Mesenchymal stem cell (in vitro differentiated cells and primary cell): ENCODE measurements at regions not wholly inside any gene's neighbourhood (a gene's known extent, or its start where the extent isn't known, plus 50 kb on each side); places are given as distances from the start of the nearest gene placed in this dataset.

Source experiments
- DNase-seq: peaks from one replicate; pipeline ENCODE4 v3.0.0-alpha.2; 2013
- H2AFZ ChIP-seq: one replicate; pipeline ENCODE4 v1.6.1; 2013; ENCODE audit warnings: low read depth, mild to moderate bottlenecking, control low read depth, inconsistent platforms, low read length, moderate library complexity
- H2AK5ac ChIP-seq: 2 replicates; pipeline ENCODE4 v1.6.1; 2013; ENCODE audit warnings: low read length, moderate library complexity, mild to moderate bottlenecking, inconsistent platforms; ENCODE audit not compliant: severe bottlenecking
- H2BK120ac ChIP-seq: one replicate; pipeline ENCODE4 v1.6.1; 2013; ENCODE audit warnings: low read depth, mild to moderate bottlenecking, inconsistent platforms, low read length, moderate library complexity
- H2BK12ac ChIP-seq, 2 experiments: one replicate each; pipeline ENCODE4 v1.6.1; 2013; ENCODE audit warnings: inconsistent platforms in 2 of 2, low read length in 2 of 2, mild to moderate bottlenecking in 2 of 2, moderate library complexity in 2 of 2, control low read depth in 1 of 2
- H2BK15ac ChIP-seq: one replicate; pipeline ENCODE4 v1.6.1; 2013; ENCODE audit warnings: mild to moderate bottlenecking, low read depth, inconsistent platforms; ENCODE audit not compliant: poor library complexity, severe bottlenecking
- H2BK5ac ChIP-seq: 2 replicates; pipeline ENCODE4 v1.6.1; 2013; ENCODE audit warnings: low read depth, mild to moderate bottlenecking, low read length, control low read depth, inconsistent platforms; ENCODE audit not compliant: poor library complexity, severe bottlenecking
- H3K14ac ChIP-seq, 2 experiments: one replicate each; pipeline ENCODE4 v1.6.1; 2013; ENCODE audit warnings: inconsistent platforms in 2 of 2, low read length in 2 of 2, control low read depth in 1 of 2, mild to moderate bottlenecking in 1 of 2, moderate library complexity in 1 of 2
- H3K18ac ChIP-seq, 2 experiments: one replicate each; pipeline ENCODE4 v1.6.1; 2013; ENCODE audit warnings: inconsistent platforms in 2 of 2, low read length in 2 of 2, control low read depth in 1 of 2, low read depth in 1 of 2, mild to moderate bottlenecking in 1 of 2
- H3K23ac ChIP-seq, 2 experiments: one replicate each; pipeline ENCODE4 v1.6.1; 2013; ENCODE audit warnings: inconsistent platforms in 2 of 2, low read length in 2 of 2, mild to moderate bottlenecking in 2 of 2, moderate library complexity in 2 of 2, control low read depth in 1 of 2
- H3K27ac ChIP-seq: 2 replicates; pipeline ENCODE4 v1.5.1; 2013; ENCODE audit warnings: mild to moderate bottlenecking, moderate library complexity, low read length, control low read depth, inconsistent platforms; ENCODE audit not compliant: poor library complexity, severe bottlenecking
- H3K27me3 ChIP-seq, 2 experiments: 2 replicates each; pipeline versions ENCODE4 v1.6.1 to v1.7.0; 2013; ENCODE audit warnings: low read length in 2 of 2, mild to moderate bottlenecking in 2 of 2, moderate library complexity in 2 of 2, control low read depth in 1 of 2, inconsistent platforms in 1 of 2; ENCODE audit not compliant: control insufficient read depth in 1 of 2, insufficient read depth in 1 of 2
- H3K36me3 ChIP-seq, 2 experiments: 2 replicates each; pipeline versions ENCODE4 v1.6.1 to v1.7.0; 2013; ENCODE audit warnings: low read length in 2 of 2, control low read depth in 1 of 2, inconsistent platforms in 1 of 2, low read depth in 1 of 2, mild to moderate bottlenecking in 1 of 2; ENCODE audit not compliant: insufficient read depth in 2 of 2, control insufficient read depth in 1 of 2
- H3K4ac ChIP-seq, 2 experiments: one replicate each; pipeline ENCODE4 v1.6.1; 2013; ENCODE audit warnings: inconsistent platforms in 2 of 2, low read length in 2 of 2, mild to moderate bottlenecking in 2 of 2, moderate library complexity in 2 of 2, control low read depth in 1 of 2, low read depth in 1 of 2
- H3K4me1 ChIP-seq: 2 replicates; pipeline ENCODE4 v1.6.1; 2013; ENCODE audit warnings: low read depth, low read length, control low read depth; ENCODE audit not compliant: control insufficient read depth, insufficient read depth
- H3K4me2 ChIP-seq: 2 replicates; pipeline ENCODE4 v1.6.1; 2013; ENCODE audit warnings: low read length, mild to moderate bottlenecking, inconsistent platforms; ENCODE audit not compliant: poor library complexity, severe bottlenecking
- H3K4me3 ChIP-seq, 2 experiments: 2 replicates each; pipeline versions ENCODE4 v1.5.1 to v1.7.0; 2013; ENCODE audit warnings: low read length in 2 of 2, mild to moderate bottlenecking in 2 of 2, control low read depth in 1 of 2, low read depth in 1 of 2; ENCODE audit not compliant: insufficient read depth in 1 of 2
- H3K79me1 ChIP-seq: replicated peaks from 2 replicates; pipeline ENCODE4 v1.6.1; 2013; ENCODE audit warnings: mild to moderate bottlenecking, control low read depth, low read length, inconsistent platforms; ENCODE audit not compliant: poor library complexity, severe bottlenecking
- H3K9ac ChIP-seq: 2 replicates; pipeline ENCODE4 v1.7.0; 2013; ENCODE audit warnings: mild to moderate bottlenecking, low read length, moderate library complexity
- H3K9me3 ChIP-seq: 2 replicates; pipeline ENCODE4 v1.7.0; 2013; ENCODE audit warnings: mild to moderate bottlenecking, low read length; ENCODE audit not compliant: control insufficient read depth
- H4K8ac ChIP-seq: one replicate; pipeline ENCODE4 v1.6.1; 2013; ENCODE audit warnings: inconsistent platforms, mild to moderate bottlenecking, low read length, moderate library complexity
- H4K91ac ChIP-seq: one replicate; pipeline ENCODE4 v1.6.1; 2013; ENCODE audit warnings: mild to moderate bottlenecking, low read length, inconsistent platforms
- WGBS: methylation state at CpG from one replicate; pipeline ENCODE4 v1.1.7; 2013; ENCODE audit warnings: mixed read lengths; 5-methylcytosine and 5-hydroxymethylcytosine counted together

- Histone ChIP-seq H2BK12ac (no peak overlapping the region), H3K9me3 (no peaks in the 10 kb centered on the region), H3K4me3 (no peak overlapping the region), H3K27ac (no peak overlapping the region), H2AK5ac (no peak overlapping the region), H3K36me3 (no peaks in the 10 kb centered on the region), H2BK15ac (no peak overlapping the region), H3K23ac (no peak overlapping the region), H3K9ac (no peak overlapping the region), H2AFZ (no peak overlapping the region), H2BK120ac (no peak overlapping the region), H2BK5ac (no peak overlapping the region), H3K79me1 (no peaks in the 10 kb centered on the region), H3K18ac (no peak overlapping the region), H4K91ac (no peak overlapping the region), H3K27me3 (no peaks in the 10 kb centered on the region), H3K4me1 (no peaks in the 10 kb centered on the region), H4K8ac (no peak overlapping the region), H3K4ac (no peak overlapping the region), H3K14ac (no peak overlapping the region), H3K4me2 (no peak overlapping the region)
- 92% methylated on average over 2 of the region's 3 CpGs for WGBS
- DNase-seq = no peak
Measured at GRCh38 chr15:39251413-39252133, 329.3 kb upstream of the THBS1 start.

GRCh38 chr15:39252134-39252470 is 328.8 kb upstream of the THBS1 start:
- Histone ChIP-seq H3K14ac (no peak overlapping the region), H3K27me3 (no peaks in the 10 kb centered on the region), H3K27ac (no peak overlapping the region), H3K9me3 (no peaks in the 10 kb centered on the region), H2BK5ac (no peak overlapping the region), H2AK5ac (no peak overlapping the region), H3K23ac (no peak overlapping the region), H2BK120ac (no peak overlapping the region), H3K79me1 (no peaks in the 10 kb centered on the region), H3K4me2 (no peak overlapping the region), H3K36me3 (no peaks in the 10 kb centered on the region), H3K4me3 (no peak overlapping the region), H2BK15ac (no peak overlapping the region), H3K18ac (no peak overlapping the region), H3K4me1 (no peaks in the 10 kb centered on the region), H3K4ac (no peak overlapping the region), H3K9ac (no peak overlapping the region), H2BK12ac (no peak overlapping the region), H4K8ac (no peak overlapping the region), H4K91ac (no peak overlapping the region), H2AFZ (no peak overlapping the region)
- DNase-seq = no peak
- 93% methylated on average over 4 of the region's 4 CpGs for WGBS

GRCh38 chr15:39253552-39253951 is 327.3 kb upstream of the THBS1 start:
- no peak overlapping the region for H2AK5ac ChIP-seq
- no peak overlapping the region for H2BK15ac ChIP-seq
- H2BK5ac ChIP-seq = no peak overlapping the region
- H3K4me2 ChIP-seq = no peak overlapping the region
- no peaks in the 10 kb centered on the region for H3K27me3 ChIP-seq
- H3K27ac ChIP-seq = no peak overlapping the region
- H3K23ac ChIP-seq = no peak overlapping the region
- H3K79me1 ChIP-seq = no peaks in the 10 kb centered on the region
- no peaks in the 10 kb centered on the region for H3K36me3 ChIP-seq
- no peak overlapping the region for H3K18ac ChIP-seq
- no peak overlapping the region for H2AFZ ChIP-seq
- WGBS = 80% methylated on average over 1 of the region's 1 CpG
- no peak overlapping the region for H2BK12ac ChIP-seq
- no peak overlapping the region for H4K8ac ChIP-seq
- DNase-seq = no peak
- H3K4ac ChIP-seq = no peak overlapping the region
- H3K4me3 ChIP-seq = no peak overlapping the region
- H3K14ac ChIP-seq = no peak overlapping the region
- no peaks in the 10 kb centered on the region for H3K4me1 ChIP-seq
- H3K9me3 ChIP-seq = no peaks in the 10 kb centered on the region
- H2BK120ac ChIP-seq = no peak overlapping the region
- H3K9ac ChIP-seq = no peak overlapping the region
- H4K91ac ChIP-seq = no peak overlapping the region

GRCh38 chr15:39254181-39254580 is 326.7 kb upstream of the THBS1 start:
- Histone ChIP-seq H3K23ac (no peak overlapping the region), H2BK12ac (no peak overlapping the region), H4K91ac (no peak overlapping the region), H2BK120ac (no peak overlapping the region), H3K9me3 (no peaks in the 10 kb centered on the region), H3K14ac (no peak overlapping the region), H3K4me3 (no peak overlapping the region), H4K8ac (no peak overlapping the region), H2AK5ac (no peak overlapping the region), H3K4me2 (no peak overlapping the region), H3K4ac (no peak overlapping the region), H2BK15ac (no peak overlapping the region), H3K18ac (no peak overlapping the region), H3K27me3 (no peaks in the 10 kb centered on the region), H3K36me3 (no peaks in the 10 kb centered on the region), H2AFZ (no peak overlapping the region), H3K4me1 (no peaks in the 10 kb centered on the region), H3K9ac (no peak overlapping the region), H3K27ac (no peak overlapping the region), H3K79me1 (no peaks in the 10 kb centered on the region), H2BK5ac (no peak overlapping the region)
- DNase-seq = no peak
- 80% methylated on average over 1 of the region's 4 CpGs for WGBS
